Mesodermal cell (in vitro differentiated cells): ENCODE measurements at regions not wholly inside any gene's neighbourhood (a gene's known extent, or its start where the extent isn't known, plus 50 kb on each side); places are given as distances from the start of the nearest gene placed in this dataset.

Experiments
- H3K27ac ChIP-seq: 2 replicates; pipeline ENCODE4 v1.7.0; 2013; ENCODE audit warnings: mild to moderate bottlenecking, low read depth, low read length, moderate library complexity; ENCODE audit not compliant: severe bottlenecking
- H3K36me3 ChIP-seq: 2 replicates; pipeline ENCODE4 v1.7.1; 2013; ENCODE audit warnings: mild to moderate bottlenecking, low read length, moderate library complexity; ENCODE audit not compliant: control insufficient read depth, insufficient read depth
- H3K4me1 ChIP-seq: one replicate; pipeline ENCODE4 v1.7.1; 2013; ENCODE audit warnings: mild to moderate bottlenecking, low read length; ENCODE audit not compliant: insufficient read depth, control insufficient read depth, poor library complexity, severe bottlenecking
- H3K4me3 ChIP-seq: 2 replicates; pipeline ENCODE4 v1.7.0; 2013; ENCODE audit warnings: low read length, control low read depth, mild to moderate bottlenecking; ENCODE audit not compliant: insufficient read depth, poor library complexity, severe bottlenecking; ENCODE audit errors: extremely low read depth
- H3K9me3 ChIP-seq: 2 replicates; pipeline ENCODE4 v1.7.1; 2013; ENCODE audit warnings: mild to moderate bottlenecking, low read length, moderate library complexity; ENCODE audit not compliant: control insufficient read depth
- WGBS, 2 experiments: methylation state at CpG; one replicate each; pipeline ENCODE4 v1.1.5; 2013; ENCODE audit warnings: missing lambda C conversion rate in 2 of 2; ENCODE audit not compliant: insufficient coverage in 2 of 2; 5-methylcytosine and 5-hydroxymethylcytosine counted together

- Histone ChIP-seq H3K27ac (no peak overlapping the region), H3K4me3 (no peak overlapping the region), H3K9me3 (no peaks in the 10 kb centered on the region), H3K36me3 (no peaks in the 10 kb centered on the region), H3K4me1 (no peaks in the 10 kb centered on the region)
- WGBS, 2 experiments: 92 to 97% methylated on average over 4 of the region's 9 CpGs
These were observed 107.4 kb downstream of the SNX18 start for GRCh38 chr5:54624805-54625568.

DNA sequence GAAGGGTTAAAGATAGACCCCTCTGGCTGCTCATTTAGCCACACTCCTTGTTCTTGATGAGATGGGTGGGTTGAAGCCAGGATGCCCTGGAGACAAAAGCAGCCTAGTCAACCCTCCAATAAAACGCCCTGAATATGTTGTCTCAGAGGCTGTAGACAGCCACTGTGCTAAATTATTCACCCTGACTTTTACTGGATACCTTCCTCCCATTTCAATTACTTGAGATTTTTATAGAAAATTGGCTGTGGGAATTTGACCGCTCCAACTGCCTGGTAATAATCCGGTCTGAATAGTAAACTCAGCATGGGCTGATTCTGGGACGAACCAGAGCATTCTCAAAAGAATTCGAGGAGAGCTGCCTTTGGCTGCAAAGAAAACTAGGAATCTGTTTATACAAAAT is 104.2 kb downstream of the SNX18 start:
- 80 to 96% methylated on average over 2 to 4 of the region's 5 CpGs for WGBS, 2 experiments
- no peaks in the 10 kb centered on the region for H3K36me3 ChIP-seq
- H3K4me1 ChIP-seq: peaks cover 5% of the 10 kb centered on the region
- H3K9me3 ChIP-seq: no peaks in the 10 kb centered on the region
- H3K4me3 ChIP-seq: no peak overlapping the region
- H3K27ac ChIP-seq: no peak overlapping the region

DNA sequence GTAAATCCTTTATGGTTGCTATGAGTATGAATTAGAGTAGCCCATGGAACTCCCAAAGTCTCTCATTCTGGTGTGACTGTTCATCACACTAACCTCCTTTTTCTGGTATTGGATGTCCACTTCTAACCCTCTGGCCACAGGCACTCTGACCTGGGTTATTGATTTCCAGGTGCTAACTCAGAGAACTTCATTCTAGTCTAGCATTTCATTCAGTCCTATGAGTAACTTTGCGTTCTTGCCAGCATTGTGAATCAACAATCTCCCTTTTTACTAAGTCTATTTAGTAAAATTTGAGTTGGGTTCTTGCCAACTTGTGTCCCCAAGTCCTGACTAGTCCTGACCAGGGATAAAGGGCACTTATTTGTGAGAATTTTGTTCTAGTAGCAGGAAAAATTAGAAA is 103.5 kb downstream of the SNX18 start:
- no peaks in the 10 kb centered on the region for H3K9me3 ChIP-seq
- H3K27ac ChIP-seq: no peak overlapping the region
- no peak overlapping the region for H3K4me3 ChIP-seq
- WGBS, 2 experiments: 100% methylated on average over 1 of the region's 1 CpG; no CpG with 5 or more reads in 1 of the 2 experiments
- H3K36me3 ChIP-seq: no peaks in the 10 kb centered on the region
- H3K4me1 ChIP-seq: peaks cover 9% of the 10 kb centered on the region

- Histone ChIP-seq H3K4me1 (peaks cover 9% of the 10 kb centered on the region), H3K27ac (no peak overlapping the region), H3K4me3 (no peak overlapping the region), H3K36me3 (no peaks in the 10 kb centered on the region), H3K9me3 (no peaks in the 10 kb centered on the region)
- WGBS, 2 experiments: 83 to 100% methylated on average over 1 to 2 of the region's 3 CpGs
These were observed 102.8 kb downstream of the SNX18 start for GRCh38 chr5:54620141-54620933.

GRCh38 chr5:54619731-54620130 is 102.2 kb downstream of the SNX18 start:
- Histone ChIP-seq H3K9me3 (no peaks in the 10 kb centered on the region), H3K4me3 (no peak overlapping the region), H3K27ac (no peak overlapping the region), H3K4me1 (peaks cover 9% of the 10 kb centered on the region), H3K36me3 (no peaks in the 10 kb centered on the region)
- WGBS, 2 experiments: 67 to 90% methylated on average over 2 of the region's 2 CpGs

- no peak overlapping the region for H3K4me3 ChIP-seq
- H3K36me3 ChIP-seq: no peaks in the 10 kb centered on the region
- no peaks in the 10 kb centered on the region for H3K9me3 ChIP-seq
- WGBS, 2 experiments: 95% methylated on average over 7 of the region's 8 CpGs
- H3K27ac ChIP-seq: peak overlapping the region; percentile 51
- H3K4me1 ChIP-seq: peaks cover 12% of the 10 kb centered on the region
These were observed 99.1 kb downstream of the SNX18 start for GRCh38 chr5:54616518-54617220.

GRCh38 chr5:54616031-54616430 is 98.5 kb downstream of the SNX18 start:
- Histone ChIP-seq H3K9me3 (no peaks in the 10 kb centered on the region), H3K4me3 (no peak overlapping the region), H3K27ac (no peak overlapping the region), H3K4me1 (peaks cover 18% of the 10 kb centered on the region), H3K36me3 (no peaks in the 10 kb centered on the region)
- WGBS, 2 experiments: 80% methylated on average over 1 of the region's 3 CpGs; no CpG with 5 or more reads in 1 of the 2 experiments

DNA sequence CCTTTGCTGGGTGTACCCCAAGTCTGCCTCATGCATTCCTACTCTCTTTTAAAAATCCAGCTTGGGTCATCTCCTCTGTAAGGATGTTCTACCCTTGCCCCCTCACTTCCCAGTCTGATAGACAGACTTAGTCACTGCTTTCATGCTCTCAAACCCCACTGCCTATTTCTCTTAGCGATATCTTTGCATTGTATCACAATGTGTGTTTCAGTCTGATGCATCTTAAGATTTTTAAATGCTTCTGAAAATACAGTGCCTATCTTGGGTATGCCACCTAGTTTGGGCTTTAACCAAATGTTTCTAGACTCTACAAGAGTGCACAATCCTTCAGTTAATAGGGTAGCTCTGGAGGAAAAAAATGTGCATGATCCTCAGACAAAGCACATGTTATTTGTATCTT is 97.8 kb downstream of the SNX18 start:
- H3K36me3 ChIP-seq: no peaks in the 10 kb centered on the region
- WGBS, 2 experiments: no CpG with 5 or more reads among the region's 1 CpG

DNA sequence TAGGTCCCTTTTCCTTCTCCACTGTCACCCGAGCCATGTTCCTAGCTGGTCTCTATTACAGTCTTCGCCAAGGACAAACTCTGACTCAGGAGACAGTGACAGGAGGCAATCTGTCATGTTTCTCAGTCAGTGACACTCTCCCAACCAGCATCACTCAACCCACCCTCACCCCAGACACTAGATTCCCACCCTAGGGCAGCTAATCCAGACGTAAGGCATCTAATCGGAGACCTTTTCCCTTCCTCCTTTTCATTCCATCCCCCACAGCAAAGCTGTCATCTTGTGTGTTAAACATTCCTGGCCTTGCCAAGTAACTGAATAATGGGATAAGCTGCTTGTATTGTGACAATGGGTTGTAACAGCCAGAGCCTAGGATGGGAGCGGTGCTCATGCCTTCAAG is 95.2 kb downstream of the SNX18 start:
- Histone ChIP-seq H3K9me3 (no peaks in the 10 kb centered on the region), H3K4me1 (peaks cover 27% of the 10 kb centered on the region), H3K27ac (no peak overlapping the region), H3K36me3 (no peaks in the 10 kb centered on the region), H3K4me3 (no peak overlapping the region)
- WGBS, 2 experiments: 90 to 95% methylated on average over 3 to 4 of the region's 5 CpGs

More for the DNA sequence above, 97.8 kb downstream of the SNX18 start:
- Histone ChIP-seq H3K4me1 (peaks cover 25% of the 10 kb centered on the region), H3K27ac (no peak overlapping the region), H3K4me3 (no peak overlapping the region), H3K9me3 (no peaks in the 10 kb centered on the region)

DNA sequence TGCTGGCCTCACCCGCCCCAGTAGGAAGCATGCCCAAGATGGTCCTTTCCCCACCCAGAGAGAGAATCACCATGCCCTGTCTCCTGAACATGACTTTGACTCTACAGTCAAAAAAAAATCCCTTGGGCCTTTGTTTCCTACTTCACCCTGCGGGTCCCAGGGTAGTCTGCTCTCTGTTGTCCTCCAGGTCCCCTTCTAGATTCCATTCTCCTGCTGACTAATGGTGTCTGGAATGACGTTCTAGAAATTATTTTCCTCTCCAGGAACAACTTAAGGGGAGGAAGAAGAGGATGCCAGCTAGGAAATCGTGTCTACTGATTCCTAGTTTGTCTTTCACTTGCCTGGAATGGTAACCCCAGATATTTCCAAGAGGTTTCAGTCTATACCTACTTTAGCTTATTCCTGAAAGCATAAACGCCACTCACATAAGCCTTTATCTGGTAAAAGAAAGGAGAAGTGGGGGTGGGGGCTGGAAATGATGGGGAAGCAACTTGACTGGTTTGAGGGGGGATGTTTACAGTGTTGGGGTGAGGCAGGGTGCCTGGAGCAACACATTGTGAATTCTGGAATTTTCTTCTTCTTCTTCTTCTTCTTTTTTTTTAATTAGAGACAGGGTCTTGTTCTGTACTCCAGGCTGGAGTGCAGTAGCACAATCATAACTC is 93.9 kb downstream of the SNX18 start:
- WGBS, 2 experiments: 79 to 100% methylated on average over 1 to 2 of the region's 5 CpGs
- no peak overlapping the region for H3K4me3 ChIP-seq

More for the DNA sequence above, 93.9 kb downstream of the SNX18 start:
- Histone ChIP-seq H3K27ac (peak overlapping the region; percentile 41), H3K9me3 (no peaks in the 10 kb centered on the region), H3K4me1 (peaks cover 21% of the 10 kb centered on the region), H3K36me3 (no peaks in the 10 kb centered on the region)
